ENCODE measurements at regions not wholly inside any gene's neighbourhood (a gene's known extent, or its start where the extent isn't known, plus 50 kb on each side); places are given as distances from the start of the nearest gene placed in this dataset.
A peak's percentile ranks its signal among the peaks of the same experiment; 100 is the strongest.

- Histone ChIP-seq H3K27ac (ENCODE audit: low read length) (no peak overlapping the region), H3F3A (ENCODE audit: low read length, unreplicated experiment) (peaks cover 6% of the 10 kb centered on the region), H3K9ac (ENCODE audit: low read length) (no peak overlapping the region), H3K79me2 (ENCODE audit: low read length) (no peaks in the 10 kb centered on the region), H2AFZ (ENCODE audit: low read length) (no peak overlapping the region), H3K4me1 (ENCODE audit: insufficient read depth, low read length) (peaks cover 57% of the 10 kb centered on the region), H3K4me3 (ENCODE audit: low read length) (no peak overlapping the region), H4K20me1 (ENCODE audit: low read length) (no peaks in the 10 kb centered on the region), H3K4me2 (ENCODE audit: low read length) (no peak overlapping the region), H3K36me3 (ENCODE audit: low read depth, low read length) (no peaks in the 10 kb centered on the region), H3K9me2 (replicated peaks; ENCODE audit: low read length) (no peaks in the 10 kb centered on the region), H3K9me3 (ENCODE audit: low read length) (no peaks in the 10 kb centered on the region), H3K27me3 (ENCODE audit: low read length) (no peaks in the 10 kb centered on the region)
- ChIA-PET POLR2A (ENCODE audit: unreplicated experiment) (no interaction called here), CTCF (no interaction called here)
- intact Hi-C loops (cut with micrococcal nuclease) = no loop called here
- TF ChIP-seq EZH2 (IDR thresholded peaks at IDR 0.05; ENCODE audit: low read length, unreplicated experiment) (no peak), CTCF (conservative IDR thresholded peaks at IDR 0.05; ENCODE audit: low read depth, low read length) (no peak), EZH2phosphoT487 (IDR thresholded peaks at IDR 0.05; ENCODE audit: borderline replicate concordance, low read length) (no peak)
- BruUV-seq (replicated peaks) = no TSS peak
- peak; percentile 52 for DNase-seq
- ATAC-seq = no peak
Observed at GRCh38 chr5:110963495-110963894, 108.0 kb upstream of the TSLP start.

GRCh38 chr5:110965773-110966581 is 105.5 kb upstream of the TSLP start:
- no peaks in the 10 kb centered on the region for H3K9me3 ChIP-seq (ENCODE audit: low read length)

More at GRCh38 chr5:110965773-110966581, 105.5 kb upstream of the TSLP start:
- Histone ChIP-seq H3K9ac (ENCODE audit: low read length) (peak overlapping the region; percentile 72), H3K27ac (ENCODE audit: low read length) (peak overlapping the region; percentile 96), H3K4me2 (ENCODE audit: low read length) (peak overlapping the region; percentile 39), H3K27me3 (ENCODE audit: low read length) (no peaks in the 10 kb centered on the region), H3K4me1 (ENCODE audit: insufficient read depth, low read length) (peaks cover 68% of the 10 kb centered on the region), H3K79me2 (ENCODE audit: low read length) (no peaks in the 10 kb centered on the region), H3K4me3 (ENCODE audit: low read length) (no peak overlapping the region), H3K36me3 (ENCODE audit: low read depth, low read length) (no peaks in the 10 kb centered on the region), H4K20me1 (ENCODE audit: low read length) (no peaks in the 10 kb centered on the region), H3K9me2 (replicated peaks; ENCODE audit: low read length) (no peaks in the 10 kb centered on the region), H3F3A (ENCODE audit: low read length, unreplicated experiment) (peaks cover 6% of the 10 kb centered on the region), H2AFZ (ENCODE audit: low read length) (no peak overlapping the region)
- CTCF ChIA-PET = no interaction called here
- intact Hi-C loops (cut with micrococcal nuclease) = loop anchor here (5.0 kb wide), 3 partner anchors 84 to 209 kb away; no protein-coding TSS in a partner anchor
- POLR2A ChIA-PET (ENCODE audit: unreplicated experiment) = no interaction called here
- no TSS peak for BruUV-seq (replicated peaks)
- DNase-seq (peak; percentile 52), ATAC-seq (peak; percentile 39)
- TF ChIP-seq EZH2phosphoT487 (IDR thresholded peaks at IDR 0.05; ENCODE audit: borderline replicate concordance, low read length) = no peak
- TF ChIP-seq EZH2 (IDR thresholded peaks at IDR 0.05; ENCODE audit: low read length, unreplicated experiment) = no peak
- no peak for TF ChIP-seq CTCF (conservative IDR thresholded peaks at IDR 0.05; ENCODE audit: low read depth, low read length)
